ENCODE measurements at regions not wholly inside any gene's neighbourhood (a gene's known extent, or its start where the extent isn't known, plus 50 kb on each side); places are given as distances from the start of the nearest gene placed in this dataset.

DNA sequence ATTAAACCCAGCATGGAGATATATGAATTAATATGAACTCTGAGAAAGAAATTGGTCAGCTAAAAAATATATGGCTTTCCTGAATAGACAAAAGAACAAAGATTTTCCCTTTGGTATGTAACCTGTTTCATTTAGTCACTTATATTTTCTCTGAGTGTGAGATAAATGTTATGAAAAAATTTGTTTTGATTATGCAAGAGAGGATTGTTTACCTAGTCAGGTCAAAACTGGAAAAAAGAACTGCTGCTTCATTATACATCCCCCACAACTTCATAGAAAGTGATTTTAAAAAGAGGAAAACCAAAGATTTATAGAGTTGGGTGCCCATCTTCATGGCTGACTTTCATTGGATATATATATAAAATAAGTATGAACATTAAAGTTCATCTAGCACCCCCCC lies 242.2 kb upstream of the FN1 start:
- no peak overlapping the region for H2AK5ac ChIP-seq (ENCODE audit: low read depth, low read length)
- no peak for DNase-seq (ENCODE audit: low read depth in 1 of 2, low spot score in 2 of 2)
- H3K23ac ChIP-seq (ENCODE audit: insufficient read length): no peak overlapping the region
- no peak overlapping the region for H3K18ac ChIP-seq (ENCODE audit: extremely low read depth, low read length)
- no peaks in the 10 kb centered on the region for H3K9me3 ChIP-seq (ENCODE audit: insufficient read depth in 2 of 2, low read depth in 1 of 2, low read length in 1 of 2)
- POLR2A ChIA-PET (ENCODE audit: partially characterized antibody): no interaction called here
- H3K4me2 ChIP-seq (ENCODE audit: insufficient read depth in 1 of 2, low read depth in 2 of 2, low read length in 2 of 2): no peak overlapping the region
- H4K8ac ChIP-seq (ENCODE audit: extremely low read depth, insufficient read depth, low read length): no peak overlapping the region
- H4K20me1 ChIP-seq (replicated peaks in 1 of 2; ENCODE audit: control insufficient read depth in 1 of 2, insufficient read depth in 2 of 2, low read length in 2 of 2): no peaks in the 10 kb centered on the region
- no peak overlapping the region for H3K4ac ChIP-seq (replicated peaks; ENCODE audit: insufficient read length, low read depth, low read length)
- H3K9ac ChIP-seq (replicated peaks in 1 of 4; ENCODE audit: extremely low read depth in 1 of 4, low read depth in 3 of 4, low read length in 3 of 4): no peak overlapping the region
- H3K4me1 ChIP-seq (replicated peaks in 1 of 4; ENCODE audit: control insufficient read depth in 3 of 4, insufficient read depth in 4 of 4, low read length in 3 of 4): no peaks in the 10 kb centered on the region
- H2BK5ac ChIP-seq (ENCODE audit: low read depth, low read length): no peak overlapping the region
- no peak overlapping the region for H2BK20ac ChIP-seq (ENCODE audit: low read length)
- no peak overlapping the region for H3K56ac ChIP-seq (replicated peaks; ENCODE audit: insufficient read length, low read depth, low read length)
- H3K14ac ChIP-seq (ENCODE audit: insufficient read length): no peak overlapping the region
- no peak for FAIRE-seq
- no peak overlapping the region for H2BK120ac ChIP-seq (replicated peaks; ENCODE audit: low read depth, low read length)
- no peak overlapping the region for H2AFZ ChIP-seq (ENCODE audit: low read length)
- no peak overlapping the region for H4K91ac ChIP-seq (replicated peaks; ENCODE audit: insufficient read length, low read length)
- no peak overlapping the region for H2BK12ac ChIP-seq (ENCODE audit: low read depth, low read length)
- H3K27me3 ChIP-seq (replicated peaks in 1 of 4; ENCODE audit: control insufficient read depth in 3 of 4, extremely low read depth in 1 of 4, insufficient read depth in 3 of 4, low read length in 3 of 4): no peaks in the 10 kb centered on the region
- H3K79me1 ChIP-seq (ENCODE audit: low read depth, low read length): no peaks in the 10 kb centered on the region
- H4K5ac ChIP-seq (ENCODE audit: insufficient read length, low read depth, low read length): no peak overlapping the region
- no peak overlapping the region for H3K27ac ChIP-seq (ENCODE audit: low read depth, low read length)
- TF ChIP-seq SIN3A (conservative IDR thresholded peaks at IDR 0.05 in 1 of 2, IDR thresholded peaks at IDR 0.05 in 1 of 2; ENCODE audit: low read depth in 1 of 2, low read length in 2 of 2): no peak
- H2BK15ac ChIP-seq (ENCODE audit: low read length): no peak overlapping the region
- H3K79me2 ChIP-seq (ENCODE audit: control insufficient read depth in 1 of 2, insufficient read depth in 2 of 2, low read length in 2 of 2): no peaks in the 10 kb centered on the region
- CTCF ChIA-PET (ENCODE audit: partially characterized antibody): interaction anchor here (1.0 to 1.3 kb wide), 2 partner anchors 117 to 150 kb away, joined by 3 read pairs; no protein-coding TSS in a partner anchor
- H3K36me3 ChIP-seq (ENCODE audit: control insufficient read depth in 2 of 4, insufficient read depth in 4 of 4, low read length in 3 of 4): no peaks in the 10 kb centered on the region
- H3K23me2 ChIP-seq (ENCODE audit: low read depth, low read length): no peaks in the 10 kb centered on the region
- no peak overlapping the region for H3K4me3 ChIP-seq (ENCODE audit: extremely low read depth in 1 of 4, insufficient read depth in 2 of 4, low read depth in 3 of 4, low read length in 4 of 4)

Measured in H1 (cell line).